Endodermal cell (in vitro differentiated cells): ENCODE measurements at regions not wholly inside any gene's neighbourhood (a gene's known extent, or its start where the extent isn't known, plus 50 kb on each side); places are given as distances from the start of the nearest gene placed in this dataset.

Source experiments
- DNase-seq: peaks from one replicate; pipeline ENCODE4 v3.0.0-alpha.2; 2017
- H3K27ac ChIP-seq: 2 replicates; pipeline ENCODE4 v1.5.1; 2013; ENCODE audit warnings: mild to moderate bottlenecking, low read depth, low read length, moderate library complexity
- H3K27me3 ChIP-seq: 2 replicates; pipeline ENCODE4 v1.6.1; 2013; ENCODE audit warnings: mild to moderate bottlenecking, low read length, moderate library complexity; ENCODE audit not compliant: insufficient read depth, control insufficient read depth, poor library complexity, severe bottlenecking
- H3K36me3 ChIP-seq: 2 replicates; pipeline ENCODE4 v1.7.0; 2013; ENCODE audit warnings: mild to moderate bottlenecking, low read length, moderate library complexity; ENCODE audit not compliant: control insufficient read depth, insufficient read depth
- H3K4me1 ChIP-seq: one replicate; pipeline ENCODE4 v1.7.0; 2013; ENCODE audit warnings: low read length; ENCODE audit not compliant: control insufficient read depth, insufficient read depth
- H3K4me3 ChIP-seq: 2 replicates; pipeline ENCODE4 v1.5.1; 2013; ENCODE audit warnings: mild to moderate bottlenecking, low read length, moderate library complexity
- H3K9ac ChIP-seq: 2 replicates; pipeline ENCODE4 v1.6.1; 2013; ENCODE audit warnings: mild to moderate bottlenecking, low read length, moderate library complexity; ENCODE audit not compliant: poor library complexity, severe bottlenecking; ENCODE audit errors: extremely low read depth
- H3K9me3 ChIP-seq: 2 replicates; pipeline ENCODE4 v1.6.1; 2013; ENCODE audit warnings: mild to moderate bottlenecking, low read length, moderate library complexity; ENCODE audit not compliant: control insufficient read depth
- H3K27ac Mint-ChIP-seq: 2 replicates; pipeline ENCODE4 v1.8.0; 2020; ENCODE audit warnings: mixed read lengths
- H3K27me3 Mint-ChIP-seq: 2 replicates; pipeline ENCODE4 v1.8.0; 2021; ENCODE audit warnings: mild to moderate bottlenecking, mixed read lengths; ENCODE audit not compliant: insufficient read depth
- H3K36me3 Mint-ChIP-seq: 2 replicates; pipeline ENCODE4 v1.8.0; 2020; ENCODE audit warnings: low read depth, mixed read lengths
- H3K4me1 Mint-ChIP-seq: 2 replicates; pipeline ENCODE4 v1.8.0; 2020; ENCODE audit warnings: mixed read lengths
- H3K4me3 Mint-ChIP-seq: 2 replicates; pipeline ENCODE4 v1.8.0; 2020; ENCODE audit warnings: mild to moderate bottlenecking, moderate library complexity, mixed read lengths
- H3K9me3 Mint-ChIP-seq: 2 replicates; pipeline ENCODE4 v1.8.0; 2020; ENCODE audit warnings: mild to moderate bottlenecking, mixed read lengths
- CTCF ChIP-seq: fragments of 200-600 bp; sonication (generic); conservative IDR thresholded peaks from 2 replicates; pipeline ENCODE4 v1.5.0; 2021; ENCODE audit warnings: antibody characterized with exemption, mild to moderate bottlenecking
- WGBS, 2 experiments: methylation state at CpG; one replicate each; pipeline versions ENCODE4 v1.1.5 to v1.1.7; 2013; ENCODE audit warnings: missing lambda C conversion rate in 2 of 2, mixed read lengths in 1 of 2; ENCODE audit not compliant: insufficient coverage in 1 of 2, insufficient read length in 1 of 2; 5-methylcytosine and 5-hydroxymethylcytosine counted together

- no peaks in the 10 kb centered on the region for H3K9me3 Mint-ChIP-seq
- DNase-seq, result no peak
- no peaks in the 10 kb centered on the region for H3K9me3 ChIP-seq
- H3K27me3 Mint-ChIP-seq, result peaks cover under 1% of the 10 kb centered on the region
- no peak for TF ChIP-seq CTCF
- H3K4me1 Mint-ChIP-seq, result peaks cover 20% of the 10 kb centered on the region
- H3K4me3 ChIP-seq, result no peak overlapping the region
- H3K9ac ChIP-seq, result no peak overlapping the region
- peaks cover 5% of the 10 kb centered on the region for H3K36me3 ChIP-seq
- peaks cover 2% of the 10 kb centered on the region for H3K4me1 ChIP-seq
- no peaks in the 10 kb centered on the region for H3K27me3 ChIP-seq
- peaks cover 4% of the 10 kb centered on the region for H3K36me3 Mint-ChIP-seq
- WGBS, 2 experiments, result 100% methylated on average over 2 of the region's 3 CpGs; no CpG with 5 or more reads in 1 of the 2 experiments
- no peak overlapping the region for H3K4me3 Mint-ChIP-seq
- no peak overlapping the region for H3K27ac Mint-ChIP-seq
- H3K27ac ChIP-seq, result no peak overlapping the region
Measured at GRCh38 chr9:2492161-2492560, 129.4 kb upstream of the VLDLR start.

- H3K4me3 Mint-ChIP-seq, result no peak overlapping the region
- no peak for DNase-seq
- WGBS, 2 experiments, result 93 to 95% methylated on average over 2 of the region's 2 CpGs
- H3K27ac Mint-ChIP-seq, result no peak overlapping the region
- no peak for TF ChIP-seq CTCF
- Histone ChIP-seq H3K27ac (no peak overlapping the region), H3K27me3 (no peaks in the 10 kb centered on the region), H3K9me3 (no peaks in the 10 kb centered on the region), H3K36me3 (peaks cover 5% of the 10 kb centered on the region), H3K4me3 (no peak overlapping the region), H3K9ac (no peak overlapping the region), H3K4me1 (peaks cover 2% of the 10 kb centered on the region)
- peaks cover 29% of the 10 kb centered on the region for H3K4me1 Mint-ChIP-seq
- H3K36me3 Mint-ChIP-seq, result peaks cover 4% of the 10 kb centered on the region
- H3K27me3 Mint-ChIP-seq, result no peaks in the 10 kb centered on the region
- H3K9me3 Mint-ChIP-seq, result no peaks in the 10 kb centered on the region
Measured at GRCh38 chr9:2493109-2493508, 128.5 kb upstream of the VLDLR start.

- H3K27me3 ChIP-seq, result no peaks in the 10 kb centered on the region
- no peaks in the 10 kb centered on the region for H3K9me3 ChIP-seq
- Mint-ChIP-seq H3K9me3 (no peaks in the 10 kb centered on the region), H3K4me1 (peaks cover 33% of the 10 kb centered on the region), H3K4me3 (no peak overlapping the region), H3K27me3 (no peaks in the 10 kb centered on the region), H3K27ac (no peak overlapping the region), H3K36me3 (peaks cover 4% of the 10 kb centered on the region)
- H3K4me1 ChIP-seq, result peaks cover 2% of the 10 kb centered on the region
- H3K4me3 ChIP-seq, result no peak overlapping the region
- 88% methylated on average over 3 of the region's 3 CpGs; no CpG with 5 or more reads in 1 of the 2 experiments for WGBS, 2 experiments
- peaks cover 5% of the 10 kb centered on the region for H3K36me3 ChIP-seq
- H3K9ac ChIP-seq, result no peak overlapping the region
- no peak overlapping the region for H3K27ac ChIP-seq
- no peak for DNase-seq
- no peak for TF ChIP-seq CTCF
Measured at GRCh38 chr9:2493529-2493928, 128.1 kb upstream of the VLDLR start.
